ENCODE measurements at regions not wholly inside any gene's neighbourhood (a gene's known extent, or its start where the extent isn't known, plus 50 kb on each side); places are given as distances from the start of the nearest gene placed in this dataset.

- no peaks in the 10 kb centered on the region for H3K79me2 ChIP-seq (replicated peaks; ENCODE audit: insufficient read depth, low read length)
- H4K20me1 ChIP-seq (ENCODE audit: insufficient read depth) = no peaks in the 10 kb centered on the region
- TF ChIP-seq REST (IDR thresholded peaks at IDR 0.05; ENCODE audit: borderline replicate concordance) (no peak), POLR2AphosphoS5 (IDR thresholded peaks at IDR 0.05) (no peak), MXI1 (conservative IDR thresholded peaks at IDR 0.05; ENCODE audit: poor library complexity, severe bottlenecking) (no peak), EZH2 (IDR thresholded peaks at IDR 0.05; ENCODE audit: borderline replicate concordance, insufficient read depth, low read length, poor library complexity, severe bottlenecking) (no peak), CTCF (IDR thresholded peaks at IDR 0.05; ENCODE audit: poor library complexity, severe bottlenecking) (no peak), SMC3 (conservative IDR thresholded peaks at IDR 0.05; ENCODE audit: poor library complexity) (no peak), RAD21 (conservative IDR thresholded peaks at IDR 0.05) (no peak), EP300 (conservative IDR thresholded peaks at IDR 0.05; ENCODE audit: poor library complexity, severe bottlenecking) (no peak), TAF1 (IDR thresholded peaks at IDR 0.05; ENCODE audit: low read depth) (no peak)
- H3K36me3 ChIP-seq (ENCODE audit: insufficient read depth, low read length) = no peaks in the 10 kb centered on the region
- no peaks in the 10 kb centered on the region for H3K9me2 ChIP-seq (ENCODE audit: insufficient read depth, low read length)
- H3K9ac ChIP-seq (ENCODE audit: low read length) = no peak overlapping the region
- H2AFZ ChIP-seq (ENCODE audit: low read depth, low read length) = no peak overlapping the region
- no peak overlapping the region for H3K4me3 ChIP-seq (ENCODE audit: low read length)
- H3K4me2 ChIP-seq (ENCODE audit: low read length) = no peak overlapping the region
- H3K27me3 ChIP-seq (ENCODE audit: insufficient read depth, low read depth, low read length) = no peaks in the 10 kb centered on the region
- no peaks in the 10 kb centered on the region for H3F3A ChIP-seq (ENCODE audit: insufficient read depth, low read length, poor library complexity, severe bottlenecking)
- H3K9me3 ChIP-seq (ENCODE audit: low read length) = peaks cover 5% of the 10 kb centered on the region
- no peak overlapping the region for H3K27ac ChIP-seq (ENCODE audit: low read length)
These were observed 297.4 kb upstream of the NEBL start for GRCh38 chr10:21194510-21194993.

GRCh38 chr10:21193196-21193595 is 296.1 kb upstream of the NEBL start:
- Histone ChIP-seq H2AFZ (ENCODE audit: low read depth, low read length) (no peak overlapping the region), H3K36me3 (ENCODE audit: insufficient read depth, low read length) (no peaks in the 10 kb centered on the region), H3K9ac (ENCODE audit: low read length) (no peak overlapping the region), H3F3A (ENCODE audit: insufficient read depth, low read length, poor library complexity, severe bottlenecking) (no peaks in the 10 kb centered on the region), H3K9me2 (ENCODE audit: insufficient read depth, low read length) (no peaks in the 10 kb centered on the region), H4K20me1 (ENCODE audit: insufficient read depth) (no peaks in the 10 kb centered on the region), H3K27ac (ENCODE audit: low read length) (no peak overlapping the region), H3K9me3 (ENCODE audit: low read length) (peaks cover 5% of the 10 kb centered on the region), H3K4me2 (ENCODE audit: low read length) (no peak overlapping the region), H3K79me2 (replicated peaks; ENCODE audit: insufficient read depth, low read length) (no peaks in the 10 kb centered on the region), H3K4me3 (ENCODE audit: low read length) (no peak overlapping the region), H3K27me3 (ENCODE audit: insufficient read depth, low read depth, low read length) (no peaks in the 10 kb centered on the region)
- no peak for TF ChIP-seq CTCF (IDR thresholded peaks at IDR 0.05; ENCODE audit: poor library complexity, severe bottlenecking)
- TF ChIP-seq RAD21 (conservative IDR thresholded peaks at IDR 0.05) = no peak
- TF ChIP-seq SMC3 (conservative IDR thresholded peaks at IDR 0.05; ENCODE audit: poor library complexity) = no peak
- no peak for TF ChIP-seq MXI1 (conservative IDR thresholded peaks at IDR 0.05; ENCODE audit: poor library complexity, severe bottlenecking)
- no peak for TF ChIP-seq TAF1 (IDR thresholded peaks at IDR 0.05; ENCODE audit: low read depth)
- TF ChIP-seq POLR2AphosphoS5 (IDR thresholded peaks at IDR 0.05) = no peak
- no peak for TF ChIP-seq EP300 (conservative IDR thresholded peaks at IDR 0.05; ENCODE audit: poor library complexity, severe bottlenecking)
- no peak for TF ChIP-seq EZH2 (IDR thresholded peaks at IDR 0.05; ENCODE audit: borderline replicate concordance, insufficient read depth, low read length, poor library complexity, severe bottlenecking)
